Activated CD4-positive, alpha-beta T cell treated with anti-CD3 and anti-CD28 coated beads, Interleukin-2, amount 50 U/mL, for 24 hours (primary cell): ENCODE measurements at regions not wholly inside any gene's neighbourhood (a gene's known extent, or its start where the extent isn't known, plus 50 kb on each side); places are given as distances from the start of the nearest gene placed in this dataset.

Experiments
- DNase-seq, 2 donors: peaks; one replicate each; pipeline ENCODE4 v3.0.0-alpha.2; 2020; ENCODE audit warnings: low read depth in 1 of 2, low spot score in 1 of 2

- no peak for DNase-seq
These were observed 195.5 kb downstream of the ADSS2 start for GRCh38 chr1:244256086-244256676.

GRCh38 chr1:244264163-244264562 lies 187.5 kb downstream of the ADSS2 start:
- no peak for DNase-seq

DNA sequence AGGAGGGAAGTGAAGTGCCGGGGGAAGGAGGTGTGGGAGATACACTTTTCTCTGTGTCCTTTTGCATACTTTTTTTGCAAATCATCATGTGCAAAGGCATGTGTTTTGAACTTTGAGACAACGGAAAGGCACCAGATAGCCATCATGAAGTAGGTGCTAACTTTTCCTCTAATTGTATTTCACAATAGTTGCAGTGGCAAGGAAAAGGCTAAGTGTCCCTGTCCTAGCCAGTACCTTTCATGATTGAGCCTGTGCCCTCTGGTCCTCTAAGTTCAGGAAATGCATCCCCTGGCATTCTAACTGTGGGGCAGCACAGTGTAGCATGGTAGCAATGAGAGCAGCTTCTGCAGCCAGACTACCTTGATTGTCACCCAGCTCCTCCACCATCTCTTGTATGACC lies 186.2 kb downstream of the ADSS2 start:
- DNase-seq = no peak

DNA sequence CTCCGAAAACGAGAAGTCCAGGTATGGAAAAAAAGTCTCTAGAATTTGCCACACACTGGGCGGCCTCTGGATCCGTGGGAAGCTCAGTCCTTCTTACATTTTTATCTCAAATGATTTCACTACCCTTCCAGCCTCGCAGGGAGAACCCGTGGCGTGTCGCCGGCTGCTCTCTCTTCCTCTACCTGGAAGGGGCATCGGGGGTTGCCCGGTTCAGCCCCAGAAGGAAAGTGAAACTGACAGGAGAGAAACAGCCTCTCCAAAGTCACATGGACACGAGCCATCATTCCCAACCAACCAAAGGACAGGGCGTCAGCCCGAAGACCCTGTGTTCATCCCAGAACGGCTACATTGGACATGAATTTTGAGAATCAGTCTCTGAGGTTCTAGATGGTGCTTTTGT lies 182.5 kb downstream of the ADSS2 start:
- no peak for DNase-seq

GRCh38 chr1:244271004-244271403 lies 180.7 kb downstream of the ADSS2 start:
- no peak for DNase-seq

GRCh38 chr1:244271691-244272308 lies 179.9 kb downstream of the ADSS2 start:
- no peak for DNase-seq

DNA sequence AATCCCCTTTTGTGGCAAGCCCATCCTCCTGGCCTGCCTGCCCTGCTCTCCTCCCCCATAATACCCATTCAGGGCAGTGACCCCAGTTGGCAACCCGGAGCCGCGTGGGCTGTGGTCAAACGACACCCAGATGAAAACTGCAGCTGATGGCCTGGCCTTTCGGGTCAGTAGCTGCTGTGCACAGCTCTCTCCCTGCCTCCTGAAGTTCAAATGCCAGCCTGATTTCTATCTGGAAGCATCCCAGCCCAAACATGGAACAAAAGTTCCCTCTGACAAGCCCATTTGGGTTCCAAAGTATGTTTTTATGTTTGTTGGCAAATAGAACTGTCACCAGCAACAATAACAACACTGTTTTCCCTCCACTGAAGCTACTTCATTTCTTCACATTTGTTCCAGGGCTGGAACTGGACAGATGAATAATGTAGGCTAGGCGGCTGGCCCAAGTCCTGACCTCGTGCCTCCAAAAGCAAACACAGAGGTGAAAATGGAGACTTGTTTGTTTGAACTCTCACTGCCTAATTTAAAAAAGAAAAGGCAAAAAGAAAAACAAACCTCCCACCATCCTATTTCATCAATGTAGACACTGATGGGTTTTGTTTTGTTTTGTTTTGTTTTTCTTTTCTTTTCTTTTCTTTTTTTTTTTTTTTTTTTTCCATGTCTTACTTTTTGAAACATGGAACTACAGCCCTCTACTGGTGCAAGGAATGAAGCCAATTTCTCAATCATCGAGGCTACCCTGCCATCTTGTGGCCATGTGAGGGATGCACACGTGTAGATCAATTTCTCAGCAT lies 179.0 kb downstream of the ADSS2 start:
- DNase-seq = peak; percentile 35 to 70

GRCh38 chr1:244273262-244273844 lies 178.4 kb downstream of the ADSS2 start:
- DNase-seq = no peak

GRCh38 chr1:244273845-244274619 lies 177.7 kb downstream of the ADSS2 start:
- no peak for DNase-seq

- DNase-seq = no peak
These were observed 175.1 kb downstream of the ADSS2 start for GRCh38 chr1:244276646-244277045.

DNA sequence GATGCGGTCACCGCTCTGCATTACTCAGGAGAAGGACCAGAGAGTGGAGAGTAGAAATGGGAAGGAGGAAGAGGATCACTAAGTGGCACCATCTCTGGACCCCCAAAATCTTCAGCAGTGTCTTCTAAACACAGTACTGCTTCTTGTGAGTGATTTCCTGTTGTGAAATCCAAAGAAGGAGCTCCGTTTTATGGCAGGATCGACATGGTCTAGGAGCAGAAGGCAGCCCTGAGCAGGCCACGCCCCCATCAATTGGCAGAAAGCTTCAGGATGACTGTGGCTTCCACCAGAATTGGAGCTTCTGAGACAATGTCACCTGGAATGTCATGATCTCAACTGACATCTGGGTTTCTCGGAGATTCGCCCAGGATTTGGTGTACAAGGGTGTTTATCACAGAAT lies 171.5 kb downstream of the ADSS2 start:
- no peak for DNase-seq

DNA sequence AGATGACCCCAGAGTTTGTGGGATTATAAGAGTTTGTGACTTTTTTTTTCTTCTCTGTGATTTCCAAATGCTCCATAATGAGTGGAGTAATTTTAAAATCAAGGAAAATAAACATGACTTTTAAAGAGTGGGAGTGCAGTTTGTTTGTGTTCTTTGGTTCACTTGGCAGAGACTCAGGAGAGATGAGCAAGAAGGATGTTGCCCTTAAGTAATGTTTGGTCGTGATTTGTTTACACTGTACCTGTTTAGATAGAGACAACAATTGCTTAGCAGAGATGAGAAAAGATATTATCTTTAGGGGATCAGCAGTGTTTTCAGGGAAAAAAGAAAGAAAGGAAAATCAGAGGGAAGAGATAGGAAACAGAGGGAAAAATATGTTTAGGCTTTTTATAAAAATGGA lies 170.8 kb downstream of the ADSS2 start:
- DNase-seq = no peak

DNA sequence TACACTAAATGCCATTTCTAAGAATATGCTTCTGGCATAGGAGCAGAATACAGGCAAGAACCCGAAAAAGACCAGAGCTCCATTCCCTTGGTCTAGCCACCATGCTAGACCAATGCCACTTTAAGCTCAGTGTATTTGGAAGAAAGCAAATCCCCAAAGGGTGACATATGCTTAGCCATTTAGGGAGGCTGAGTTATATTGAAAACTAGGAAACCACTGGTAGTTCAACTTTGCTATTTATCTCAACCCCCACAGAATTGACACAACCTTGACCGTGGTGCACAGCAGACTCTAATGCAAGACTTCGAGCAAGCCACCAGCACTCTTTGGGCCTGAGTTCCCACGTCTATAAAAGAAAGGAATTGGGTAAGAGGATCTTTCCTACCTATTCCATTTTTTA lies 167.9 kb downstream of the ADSS2 start:
- no peak for DNase-seq

- no peak for DNase-seq
These were observed 167.0 kb downstream of the ADSS2 start for GRCh38 chr1:244284641-244285156.

- no peak for DNase-seq
These were observed 165.4 kb downstream of the ADSS2 start for GRCh38 chr1:244286341-244286740.

GRCh38 chr1:244287726-244288125 lies 164.0 kb downstream of the ADSS2 start:
- DNase-seq = no peak

GRCh38 chr1:244288663-244289062 lies 163.0 kb downstream of the ADSS2 start:
- no peak for DNase-seq

DNA sequence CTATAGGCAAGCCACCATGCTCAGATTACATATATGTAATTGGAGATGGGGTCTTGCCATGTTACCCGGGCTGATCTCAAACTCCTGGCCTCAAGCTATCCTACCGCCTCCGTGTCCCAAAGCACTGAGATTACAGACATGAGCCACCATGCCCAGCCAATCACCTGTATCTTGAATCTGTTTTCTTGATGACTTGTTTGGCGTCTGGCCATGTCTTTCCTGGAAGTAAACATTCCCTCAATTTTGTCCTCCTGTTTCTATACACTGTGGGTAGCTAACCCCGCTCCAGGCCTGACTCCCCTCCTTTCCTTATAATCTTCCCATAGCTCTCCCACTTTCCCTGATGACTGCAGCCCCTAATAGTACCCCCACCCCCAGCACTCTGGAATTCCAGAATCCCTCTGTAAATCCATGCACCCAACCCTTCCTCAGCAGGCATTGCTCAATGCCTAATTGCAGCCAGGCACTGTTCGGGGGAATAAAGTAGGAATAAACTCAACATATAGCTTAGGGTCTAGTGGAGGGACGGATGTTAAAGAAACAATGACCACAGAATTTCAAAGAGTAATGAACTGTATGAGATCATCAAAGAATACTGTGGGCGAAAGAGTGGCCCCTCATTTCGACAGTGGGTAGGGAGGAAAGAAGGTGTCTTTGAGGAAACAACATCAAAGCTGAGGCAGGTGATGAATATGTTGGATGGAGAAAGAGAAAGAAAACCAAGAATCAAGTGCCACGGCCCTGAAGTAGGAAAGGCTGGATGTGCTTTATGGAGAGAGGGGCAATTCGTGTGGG lies 161.5 kb downstream of the ADSS2 start:
- DNase-seq = no peak

- no peak for DNase-seq
These were observed 160.2 kb downstream of the ADSS2 start for GRCh38 chr1:244291236-244292201.
